ENCODE measurements at regions not wholly inside any gene's neighbourhood (a gene's known extent, or its start where the extent isn't known, plus 50 kb on each side); places are given as distances from the start of the nearest gene placed in this dataset.

DNA sequence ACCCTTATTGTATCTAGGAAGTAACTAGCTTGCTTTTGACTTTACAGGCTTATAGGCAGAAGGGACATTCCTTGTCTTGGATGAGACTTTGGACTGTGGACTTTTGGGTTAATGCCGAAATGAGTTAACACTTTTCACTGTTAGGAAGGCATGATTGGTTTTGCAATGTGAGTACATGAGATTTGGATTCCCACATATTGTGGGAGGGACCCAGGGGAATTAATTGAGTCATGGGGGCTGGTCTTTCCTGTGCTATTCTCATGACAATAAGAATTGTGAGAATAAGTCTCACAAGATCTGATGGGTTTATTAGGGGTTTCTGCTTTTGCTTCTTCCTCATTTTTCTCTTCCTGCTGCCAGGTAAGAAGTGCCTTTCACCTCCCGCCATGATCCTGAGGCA lies 417.5 kb downstream of the HINT1 start:
- H2AFZ ChIP-seq (ENCODE audit: low read length): no peak overlapping the region
- H3K23ac ChIP-seq (ENCODE audit: insufficient read length): no peak overlapping the region
- H2BK5ac ChIP-seq (ENCODE audit: low read depth, low read length): no peak overlapping the region
- H3K36me3 ChIP-seq (ENCODE audit: control insufficient read depth in 2 of 4, insufficient read depth in 4 of 4, low read length in 3 of 4): no peaks in the 10 kb centered on the region
- no peaks in the 10 kb centered on the region for H3K79me1 ChIP-seq (ENCODE audit: low read depth, low read length)
- ChIA-PET CTCF (ENCODE audit: partially characterized antibody) (no interaction called here), POLR2A (ENCODE audit: partially characterized antibody) (no interaction called here)
- H3K9me3 ChIP-seq (ENCODE audit: insufficient read depth in 2 of 2, low read depth in 1 of 2, low read length in 1 of 2): peaks cover 0 to 2% of the 10 kb centered on the region in 2 experiments; a peak in 3 of 4 replicates
- WGBS, 2 experiments (ENCODE audit: extremely low coverage in 1 of 2, insufficient coverage in 1 of 2, insufficient read length in 1 of 2, insufficient replicate concordance in 2 of 2, low coverage in 1 of 2, low lambda C conversion rate in 2 of 2, missing lambda C conversion rate in 1 of 2): 94% methylated on average over 2 of the region's 2 CpGs; no CpG with 5 or more reads in 1 of the 2 experiments
- H3K14ac ChIP-seq (ENCODE audit: insufficient read length): no peak overlapping the region
- H2BK15ac ChIP-seq (ENCODE audit: low read length): no peak overlapping the region
- H3K79me2 ChIP-seq (ENCODE audit: control insufficient read depth in 1 of 2, insufficient read depth in 2 of 2, low read length in 2 of 2): no peaks in the 10 kb centered on the region
- no peak overlapping the region for H3K4ac ChIP-seq (replicated peaks; ENCODE audit: insufficient read length, low read depth, low read length)
- H2AK5ac ChIP-seq (ENCODE audit: low read depth, low read length): no peak overlapping the region
- H3K18ac ChIP-seq (ENCODE audit: extremely low read depth, low read length): no peak overlapping the region
- no peak overlapping the region for H3K56ac ChIP-seq (replicated peaks; ENCODE audit: insufficient read length, low read depth, low read length)
- H2BK120ac ChIP-seq (replicated peaks; ENCODE audit: low read depth, low read length): no peak overlapping the region
- H4K91ac ChIP-seq (replicated peaks; ENCODE audit: insufficient read length, low read length): no peak overlapping the region
- H4K8ac ChIP-seq (ENCODE audit: extremely low read depth, insufficient read depth, low read length): no peak overlapping the region
- H3K9ac ChIP-seq (replicated peaks in 1 of 4; ENCODE audit: extremely low read depth in 1 of 4, low read depth in 3 of 4, low read length in 3 of 4): no peak overlapping the region
- H4K5ac ChIP-seq (ENCODE audit: insufficient read length, low read depth, low read length): no peak overlapping the region
- no peak overlapping the region for H3K4me3 ChIP-seq (ENCODE audit: extremely low read depth in 1 of 4, insufficient read depth in 2 of 4, low read depth in 3 of 4, low read length in 4 of 4)
- DNase-seq (ENCODE audit: low read depth in 1 of 2, low spot score in 2 of 2) (no peak), FAIRE-seq (no peak)
- no peak overlapping the region for H3K4me2 ChIP-seq (ENCODE audit: insufficient read depth in 1 of 2, low read depth in 2 of 2, low read length in 2 of 2)
- H2BK20ac ChIP-seq (ENCODE audit: low read length): no peak overlapping the region
- no peaks in the 10 kb centered on the region for H4K20me1 ChIP-seq (replicated peaks in 1 of 2; ENCODE audit: control insufficient read depth in 1 of 2, insufficient read depth in 2 of 2, low read length in 2 of 2)
- H2BK12ac ChIP-seq (ENCODE audit: low read depth, low read length): no peak overlapping the region
- TF ChIP-seq SUZ12 (IDR thresholded peaks at IDR 0.05; ENCODE audit: low read length) (no peak), EP300 (IDR thresholded peaks at IDR 0.05; ENCODE audit: borderline replicate concordance in 1 of 2, low read depth in 2 of 2, low read length in 2 of 2) (no peak), USF2 (IDR thresholded peaks at IDR 0.05; ENCODE audit: low read length) (no peak), SAP30 (IDR thresholded peaks at IDR 0.05; ENCODE audit: insufficient read depth, insufficient replicate concordance, low read length) (no peak), RFX5 (IDR thresholded peaks at IDR 0.05; ENCODE audit: borderline replicate concordance, low read depth, low read length) (no peak)
- H3K23me2 ChIP-seq (ENCODE audit: low read depth, low read length): no peaks in the 10 kb centered on the region
- no peaks in the 10 kb centered on the region for H3K27me3 ChIP-seq (replicated peaks in 1 of 4; ENCODE audit: control insufficient read depth in 3 of 4, extremely low read depth in 1 of 4, insufficient read depth in 3 of 4, low read length in 3 of 4)
- H3K4me1 ChIP-seq (replicated peaks in 1 of 4; ENCODE audit: control insufficient read depth in 3 of 4, insufficient read depth in 4 of 4, low read length in 3 of 4): no peaks in the 10 kb centered on the region
- no peak overlapping the region for H3K27ac ChIP-seq (ENCODE audit: low read depth, low read length)

Measured in H1 (cell line).